ENCODE measurements at regions not wholly inside any gene's neighbourhood (a gene's known extent, or its start where the extent isn't known, plus 50 kb on each side); places are given as distances from the start of the nearest gene placed in this dataset.

DNA sequence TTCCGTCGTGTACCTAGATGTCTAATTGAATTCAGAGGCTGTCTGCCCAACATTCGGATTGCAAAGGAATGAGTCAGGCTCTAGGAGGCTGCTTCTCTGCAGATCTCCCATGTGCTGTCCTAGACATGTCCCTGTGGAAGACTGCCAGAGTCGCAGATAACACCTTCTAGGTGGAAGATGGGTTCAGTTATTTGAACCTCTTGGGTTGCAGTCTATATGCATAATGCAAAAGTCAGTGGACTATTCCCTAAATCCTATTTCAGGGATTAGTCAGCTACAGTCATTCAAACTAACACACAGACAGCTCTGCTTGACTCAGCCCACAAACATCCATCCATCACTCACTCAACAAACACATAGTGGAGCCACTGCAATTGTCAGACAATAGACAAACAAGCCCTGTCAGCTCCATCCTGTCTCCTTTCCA, 300.0 kb upstream of the CTNNB1 start:
- TF ChIP-seq CTCF (IDR thresholded peaks at IDR 0.05), result no peak
- no peak for TF ChIP-seq ZFX (IDR thresholded peaks at IDR 0.05; ENCODE audit: borderline replicate concordance)
